ENCODE measurements at regions not wholly inside any gene's neighbourhood (a gene's known extent, or its start where the extent isn't known, plus 50 kb on each side); places are given as distances from the start of the nearest gene placed in this dataset.

DNA sequence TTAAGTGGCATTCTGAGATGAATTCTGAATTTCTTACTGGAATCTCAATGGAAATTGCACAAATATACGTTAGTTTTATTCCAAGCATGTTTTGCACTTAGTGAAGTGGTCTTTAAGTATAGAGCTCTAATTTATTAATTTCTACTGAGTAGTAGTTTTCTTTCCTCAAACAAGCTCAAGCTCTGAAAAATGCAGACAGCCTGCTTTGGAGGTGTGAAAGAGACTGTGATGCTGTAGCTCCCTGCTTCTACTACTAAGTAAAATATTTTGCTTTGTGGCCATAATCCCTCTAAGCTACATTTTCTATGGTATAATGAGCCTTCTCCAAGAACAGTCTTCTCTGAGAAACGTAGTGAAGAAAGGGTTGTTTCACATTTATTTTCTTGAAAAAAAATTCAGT, 243.5 kb upstream of the HS3ST5 start:
- TF ChIP-seq, protein P1, sequence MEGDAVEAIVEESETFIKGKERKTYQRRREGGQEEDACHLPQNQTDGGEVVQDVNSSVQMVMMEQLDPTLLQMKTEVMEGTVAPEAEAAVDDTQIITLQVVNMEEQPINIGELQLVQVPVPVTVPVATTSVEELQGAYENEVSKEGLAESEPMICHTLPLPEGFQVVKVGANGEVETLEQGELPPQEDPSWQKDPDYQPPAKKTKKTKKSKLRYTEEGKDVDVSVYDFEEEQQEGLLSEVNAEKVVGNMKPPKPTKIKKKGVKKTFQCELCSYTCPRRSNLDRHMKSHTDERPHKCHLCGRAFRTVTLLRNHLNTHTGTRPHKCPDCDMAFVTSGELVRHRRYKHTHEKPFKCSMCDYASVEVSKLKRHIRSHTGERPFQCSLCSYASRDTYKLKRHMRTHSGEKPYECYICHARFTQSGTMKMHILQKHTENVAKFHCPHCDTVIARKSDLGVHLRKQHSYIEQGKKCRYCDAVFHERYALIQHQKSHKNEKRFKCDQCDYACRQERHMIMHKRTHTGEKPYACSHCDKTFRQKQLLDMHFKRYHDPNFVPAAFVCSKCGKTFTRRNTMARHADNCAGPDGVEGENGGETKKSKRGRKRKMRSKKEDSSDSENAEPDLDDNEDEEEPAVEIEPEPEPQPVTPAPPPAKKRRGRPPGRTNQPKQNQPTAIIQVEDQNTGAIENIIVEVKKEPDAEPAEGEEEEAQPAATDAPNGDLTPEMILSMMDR (IDR thresholded peaks at IDR 0.05 in 2 of 3, conservative IDR thresholded peaks at IDR 0.05 in 1 of 3; ENCODE audit: borderline replicate concordance in 1 of 3, insufficient read depth in 1 of 3, low read depth in 2 of 3, low read length in 2 of 3): no peak
- no peak for TF ChIP-seq SIN3A (IDR thresholded peaks at IDR 0.05; ENCODE audit: low read depth)
- TF ChIP-seq, protein P2, sequence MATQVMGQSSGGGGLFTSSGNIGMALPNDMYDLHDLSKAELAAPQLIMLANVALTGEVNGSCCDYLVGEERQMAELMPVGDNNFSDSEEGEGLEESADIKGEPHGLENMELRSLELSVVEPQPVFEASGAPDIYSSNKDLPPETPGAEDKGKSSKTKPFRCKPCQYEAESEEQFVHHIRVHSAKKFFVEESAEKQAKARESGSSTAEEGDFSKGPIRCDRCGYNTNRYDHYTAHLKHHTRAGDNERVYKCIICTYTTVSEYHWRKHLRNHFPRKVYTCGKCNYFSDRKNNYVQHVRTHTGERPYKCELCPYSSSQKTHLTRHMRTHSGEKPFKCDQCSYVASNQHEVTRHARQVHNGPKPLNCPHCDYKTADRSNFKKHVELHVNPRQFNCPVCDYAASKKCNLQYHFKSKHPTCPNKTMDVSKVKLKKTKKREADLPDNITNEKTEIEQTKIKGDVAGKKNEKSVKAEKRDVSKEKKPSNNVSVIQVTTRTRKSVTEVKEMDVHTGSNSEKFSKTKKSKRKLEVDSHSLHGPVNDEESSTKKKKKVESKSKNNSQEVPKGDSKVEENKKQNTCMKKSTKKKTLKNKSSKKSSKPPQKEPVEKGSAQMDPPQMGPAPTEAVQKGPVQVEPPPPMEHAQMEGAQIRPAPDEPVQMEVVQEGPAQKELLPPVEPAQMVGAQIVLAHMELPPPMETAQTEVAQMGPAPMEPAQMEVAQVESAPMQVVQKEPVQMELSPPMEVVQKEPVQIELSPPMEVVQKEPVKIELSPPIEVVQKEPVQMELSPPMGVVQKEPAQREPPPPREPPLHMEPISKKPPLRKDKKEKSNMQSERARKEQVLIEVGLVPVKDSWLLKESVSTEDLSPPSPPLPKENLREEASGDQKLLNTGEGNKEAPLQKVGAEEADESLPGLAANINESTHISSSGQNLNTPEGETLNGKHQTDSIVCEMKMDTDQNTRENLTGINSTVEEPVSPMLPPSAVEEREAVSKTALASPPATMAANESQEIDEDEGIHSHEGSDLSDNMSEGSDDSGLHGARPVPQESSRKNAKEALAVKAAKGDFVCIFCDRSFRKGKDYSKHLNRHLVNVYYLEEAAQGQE (IDR thresholded peaks at IDR 0.05; ENCODE audit: low read depth): no peak
- TF ChIP-seq, protein P3, sequence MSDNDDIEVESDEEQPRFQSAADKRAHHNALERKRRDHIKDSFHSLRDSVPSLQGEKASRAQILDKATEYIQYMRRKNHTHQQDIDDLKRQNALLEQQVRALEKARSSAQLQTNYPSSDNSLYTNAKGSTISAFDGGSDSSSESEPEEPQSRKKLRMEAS (IDR thresholded peaks at IDR 0.05): no peak
